Activated naive CD8-positive, alpha-beta T cell treated with anti-CD3 and anti-CD28 coated beads, Interleukin-2, amount 50 U/mL, for 24 hours (primary cell): ENCODE measurements at regions not wholly inside any gene's neighbourhood (a gene's known extent, or its start where the extent isn't known, plus 50 kb on each side); places are given as distances from the start of the nearest gene placed in this dataset.
"Not testable (repeated sequence)": the region's sequence is repeated elsewhere in the genome, so short reads cannot be mapped to it uniquely, and the experiment has no call there.

Experiments used
- ATAC-seq: fragments of 150-1000 bp; cut with Tn5 transposase; one replicate; pipeline ENCODE4 v1.10.0; 2021
- DNase-seq: peaks from one replicate; pipeline ENCODE4 v3.0.0; 2021
- H3K27ac Mint-ChIP-seq: one replicate; pipeline ENCODE4 v1.8.0; 2021; ENCODE audit warnings: mild to moderate bottlenecking, mixed read lengths
- H3K27me3 Mint-ChIP-seq: one replicate; pipeline ENCODE4 v1.8.0; 2021; ENCODE audit warnings: mixed read lengths
- H3K36me3 Mint-ChIP-seq: one replicate; pipeline ENCODE4 v1.8.0; 2021; ENCODE audit warnings: low read depth, mixed read lengths
- H3K4me1 Mint-ChIP-seq: one replicate; pipeline ENCODE4 v1.8.0; 2021; ENCODE audit warnings: mixed read lengths
- H3K4me3 Mint-ChIP-seq: one replicate; pipeline ENCODE4 v1.8.0; 2021; ENCODE audit warnings: mild to moderate bottlenecking, moderate library complexity, mixed read lengths
- H3K9me3 Mint-ChIP-seq: one replicate; pipeline ENCODE4 v1.8.0; 2021; ENCODE audit warnings: mixed read lengths

- Mint-ChIP-seq H3K27me3 (peaks cover 2% of the 10 kb centered on the region), H3K9me3 (no peaks in the 10 kb centered on the region), H3K4me1 (no peaks in the 10 kb centered on the region), H3K27ac (no peak overlapping the region), H3K4me3 (no peak overlapping the region), H3K36me3 (no peaks in the 10 kb centered on the region)
- ATAC-seq (no peak), DNase-seq (no peak)
These were observed 862.6 kb downstream of the DIAPH3 start for GRCh38 chr13:59301174-59301567.

GRCh38 chr13:59303433-59303832, 860.3 kb downstream of the DIAPH3 start:
- Mint-ChIP-seq H3K27me3 (peaks cover 5% of the 10 kb centered on the region), H3K4me3 (no peak overlapping the region), H3K4me1 (no peaks in the 10 kb centered on the region), H3K36me3 (no peaks in the 10 kb centered on the region), H3K9me3 (no peaks in the 10 kb centered on the region), H3K27ac (no peak overlapping the region)
- ATAC-seq (no peak), DNase-seq (no peak)

DNA sequence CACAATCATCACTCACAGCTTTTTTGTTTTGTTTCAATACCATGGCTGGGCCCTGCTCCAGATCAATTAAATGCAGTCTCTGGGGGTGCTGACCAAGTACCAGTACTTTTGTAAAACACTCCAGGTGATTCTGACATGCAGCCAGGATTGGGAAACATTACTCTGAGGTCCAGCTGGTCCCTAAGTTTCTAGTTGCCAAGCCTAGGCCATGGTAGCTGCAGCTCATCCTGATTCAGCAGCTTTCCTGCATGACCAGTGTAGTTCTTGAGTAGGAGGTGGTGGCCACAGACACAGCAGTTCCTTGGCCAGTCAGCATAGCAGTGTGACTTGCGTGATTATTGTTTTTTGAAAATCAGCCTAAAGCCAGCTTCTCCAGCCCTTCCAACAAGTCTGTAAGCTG, 859.1 kb downstream of the DIAPH3 start:
- ATAC-seq (no peak), DNase-seq (no peak)
- Mint-ChIP-seq H3K27ac (no peak overlapping the region), H3K4me3 (no peak overlapping the region), H3K36me3 (no peaks in the 10 kb centered on the region), H3K9me3 (no peaks in the 10 kb centered on the region), H3K4me1 (no peaks in the 10 kb centered on the region), H3K27me3 (peaks cover 5% of the 10 kb centered on the region)

- Mint-ChIP-seq H3K4me3 (no peak overlapping the region), H3K36me3 (no peaks in the 10 kb centered on the region), H3K27me3 (peaks cover 5% of the 10 kb centered on the region), H3K27ac (no peak overlapping the region), H3K9me3 (no peaks in the 10 kb centered on the region), H3K4me1 (no peaks in the 10 kb centered on the region)
- DNase-seq, result no peak
- ATAC-seq, result no peak
These were observed 857.8 kb downstream of the DIAPH3 start for GRCh38 chr13:59305896-59306295.

DNA sequence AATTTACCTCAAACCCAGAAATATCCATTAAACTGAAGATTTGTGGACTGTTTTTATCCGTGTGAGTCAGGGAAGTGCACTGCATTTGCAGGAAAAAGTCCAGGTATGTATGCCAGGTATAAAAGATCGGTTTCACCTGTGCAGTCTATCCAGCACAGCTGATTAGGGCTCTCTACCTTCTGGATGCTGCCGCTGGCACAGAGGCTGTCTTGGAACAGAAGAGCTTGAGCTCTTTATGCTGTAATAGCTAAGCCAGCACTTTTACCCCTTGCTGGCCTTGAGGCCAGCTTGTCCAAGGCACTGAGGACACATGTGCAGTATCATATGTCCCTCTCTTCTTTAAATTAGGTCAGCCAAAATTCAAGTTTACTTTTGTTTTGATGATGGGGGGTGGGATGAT, 851.0 kb downstream of the DIAPH3 start:
- no peaks in the 10 kb centered on the region for H3K27me3 Mint-ChIP-seq
- no peaks in the 10 kb centered on the region for H3K9me3 Mint-ChIP-seq
- no peak for DNase-seq
- H3K4me3 Mint-ChIP-seq, result no peak overlapping the region
- H3K36me3 Mint-ChIP-seq, result no peaks in the 10 kb centered on the region
- no peaks in the 10 kb centered on the region for H3K4me1 Mint-ChIP-seq
- H3K27ac Mint-ChIP-seq, result no peak overlapping the region
- ATAC-seq, result no peak

DNA sequence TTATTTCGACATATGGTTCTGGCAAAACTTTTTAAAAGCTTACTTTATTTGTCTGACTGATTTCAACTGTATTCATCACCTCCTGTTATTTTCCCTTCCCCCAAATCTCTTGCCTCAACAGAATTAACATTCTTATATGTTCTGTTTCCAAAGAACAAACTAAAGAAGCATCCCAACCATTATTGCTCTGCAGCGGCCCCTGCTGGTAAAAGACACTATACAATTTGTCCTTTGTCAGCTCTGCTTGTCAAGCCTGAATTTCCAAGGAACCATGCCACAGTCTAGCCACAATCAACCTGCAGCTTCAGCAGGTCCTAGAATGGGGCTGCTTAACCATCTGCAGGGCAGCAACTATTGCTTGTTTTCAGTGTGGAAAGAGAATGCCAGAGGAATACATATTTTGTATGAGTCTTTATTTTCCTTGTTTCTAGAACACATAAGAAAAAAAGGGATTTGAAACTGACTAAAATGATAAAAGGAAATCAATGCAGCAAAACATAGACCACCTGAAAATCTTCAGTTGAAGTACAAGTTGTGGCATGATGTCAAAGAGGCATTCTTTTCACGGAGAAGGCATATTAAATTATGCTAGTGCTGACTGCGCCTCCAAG, 845.3 kb downstream of the DIAPH3 start:
- no peaks in the 10 kb centered on the region for H3K9me3 Mint-ChIP-seq
- no peaks in the 10 kb centered on the region for H3K36me3 Mint-ChIP-seq
- peaks cover 5% of the 10 kb centered on the region for H3K27me3 Mint-ChIP-seq
- no peak overlapping the region for H3K27ac Mint-ChIP-seq
- no peaks in the 10 kb centered on the region for H3K4me1 Mint-ChIP-seq
- peak; percentile 60 for DNase-seq
- ATAC-seq, result no peak
- no peak overlapping the region for H3K4me3 Mint-ChIP-seq

DNA sequence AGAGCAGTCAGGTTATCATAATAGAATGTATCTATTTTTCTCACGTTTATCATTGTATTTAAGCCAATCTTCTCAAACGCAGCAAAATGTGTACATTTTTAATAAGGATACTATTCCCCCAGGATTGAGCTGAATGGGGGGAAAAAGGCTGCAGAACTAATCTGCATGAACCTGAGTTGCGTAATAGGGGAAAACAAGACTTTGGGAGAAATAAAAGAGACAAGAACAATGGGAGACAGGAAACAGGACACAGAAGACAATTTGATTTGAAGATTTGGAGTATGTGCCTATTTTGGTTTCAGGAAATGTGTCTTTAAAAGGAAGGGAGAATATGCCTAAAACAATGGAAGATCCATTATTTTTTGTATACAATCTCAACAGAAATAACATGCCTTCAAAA, 844.5 kb downstream of the DIAPH3 start:
- Mint-ChIP-seq H3K27me3 (peaks cover 5% of the 10 kb centered on the region), H3K9me3 (no peaks in the 10 kb centered on the region), H3K4me3 (no peak overlapping the region), H3K36me3 (no peaks in the 10 kb centered on the region), H3K27ac (no peak overlapping the region), H3K4me1 (no peaks in the 10 kb centered on the region)
- no peak for ATAC-seq
- no peak for DNase-seq

GRCh38 chr13:59320021-59320420, 843.7 kb downstream of the DIAPH3 start:
- no peak overlapping the region for H3K27ac Mint-ChIP-seq
- H3K27me3 Mint-ChIP-seq, result peaks cover 5% of the 10 kb centered on the region
- DNase-seq, result no peak
- ATAC-seq, result no peak
- H3K4me3 Mint-ChIP-seq, result no peak overlapping the region
- no peaks in the 10 kb centered on the region for H3K36me3 Mint-ChIP-seq
- no peaks in the 10 kb centered on the region for H3K4me1 Mint-ChIP-seq
- H3K9me3 Mint-ChIP-seq, result no peaks in the 10 kb centered on the region

DNA sequence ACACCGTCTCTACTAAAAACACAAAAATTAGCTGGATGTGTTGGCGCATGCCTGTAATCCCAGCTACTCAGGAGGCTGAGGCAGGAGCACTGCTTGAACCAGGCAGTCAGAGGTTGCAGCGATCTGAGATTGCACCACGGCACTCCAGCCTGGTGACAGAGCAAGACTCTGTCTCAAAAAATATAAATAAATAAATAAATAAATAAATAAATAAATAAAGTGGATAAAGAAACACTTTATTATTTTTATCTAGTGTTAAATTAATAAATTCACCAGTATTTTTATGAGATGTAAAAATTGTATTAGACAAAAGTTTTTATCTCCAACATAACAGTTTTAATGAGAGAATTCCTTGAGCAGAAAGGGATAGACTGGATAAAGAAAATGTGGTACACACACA, 839.3 kb downstream of the DIAPH3 start:
- ATAC-seq, H3K27ac Mint-ChIP-seq, H3K36me3 Mint-ChIP-seq, DNase-seq, H3K27me3 Mint-ChIP-seq, H3K4me3 Mint-ChIP-seq, H3K4me1 Mint-ChIP-seq, H3K9me3 Mint-ChIP-seq: not testable (repeated sequence)

- Mint-ChIP-seq H3K27ac (no peak overlapping the region), H3K27me3 (no peaks in the 10 kb centered on the region), H3K36me3 (no peaks in the 10 kb centered on the region), H3K4me1 (no peaks in the 10 kb centered on the region), H3K9me3 (no peaks in the 10 kb centered on the region), H3K4me3 (no peak overlapping the region)
- ATAC-seq (no peak), DNase-seq (no peak)
These were observed 837.0 kb downstream of the DIAPH3 start for GRCh38 chr13:59326717-59327116.

DNA sequence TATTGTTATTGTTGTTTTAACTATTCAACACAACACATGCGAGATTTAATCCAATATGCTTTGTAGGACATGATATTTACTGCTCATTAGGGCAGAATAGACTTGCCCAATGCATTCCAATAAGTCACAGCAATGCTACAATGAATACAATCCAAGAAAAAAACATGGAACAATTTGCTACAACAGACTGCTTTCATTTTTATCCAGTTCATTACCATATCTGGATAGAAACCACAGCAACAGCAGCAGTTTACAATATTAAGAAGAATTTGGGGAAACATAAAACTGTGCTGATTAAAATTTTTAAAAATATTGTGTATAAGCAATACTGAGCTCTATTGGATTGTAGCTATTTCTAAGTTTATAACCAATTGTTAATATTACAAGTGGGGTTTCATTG, 833.0 kb downstream of the DIAPH3 start:
- Mint-ChIP-seq H3K36me3 (no peaks in the 10 kb centered on the region), H3K4me3 (no peak overlapping the region), H3K27me3 (peaks cover 5% of the 10 kb centered on the region), H3K27ac (no peak overlapping the region), H3K9me3 (no peaks in the 10 kb centered on the region), H3K4me1 (no peaks in the 10 kb centered on the region)
- DNase-seq (no peak), ATAC-seq (no peak)

DNA sequence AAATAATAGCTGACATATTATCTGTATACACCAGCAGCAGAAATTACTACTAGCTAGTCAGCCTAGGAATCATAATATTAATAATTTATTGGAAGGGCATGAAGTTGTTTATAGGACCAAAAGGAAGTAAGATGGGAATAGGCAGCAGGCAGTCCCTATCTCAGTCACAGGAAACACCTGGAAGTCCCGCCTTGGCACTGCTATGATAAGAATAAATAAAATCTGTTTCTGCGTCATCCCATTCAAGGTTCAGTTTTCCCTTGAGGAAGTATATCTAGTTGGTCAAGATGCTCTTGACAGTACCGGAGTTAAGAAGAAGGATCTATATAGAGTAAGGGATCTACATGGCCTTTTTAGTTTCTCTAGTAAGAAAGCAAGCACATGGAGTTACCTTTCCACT, 830.8 kb downstream of the DIAPH3 start:
- Mint-ChIP-seq H3K36me3 (no peaks in the 10 kb centered on the region), H3K9me3 (no peaks in the 10 kb centered on the region), H3K4me1 (no peaks in the 10 kb centered on the region), H3K27me3 (peaks cover 5% of the 10 kb centered on the region), H3K27ac (no peak overlapping the region), H3K4me3 (no peak overlapping the region)
- DNase-seq, result no peak
- no peak for ATAC-seq

DNA sequence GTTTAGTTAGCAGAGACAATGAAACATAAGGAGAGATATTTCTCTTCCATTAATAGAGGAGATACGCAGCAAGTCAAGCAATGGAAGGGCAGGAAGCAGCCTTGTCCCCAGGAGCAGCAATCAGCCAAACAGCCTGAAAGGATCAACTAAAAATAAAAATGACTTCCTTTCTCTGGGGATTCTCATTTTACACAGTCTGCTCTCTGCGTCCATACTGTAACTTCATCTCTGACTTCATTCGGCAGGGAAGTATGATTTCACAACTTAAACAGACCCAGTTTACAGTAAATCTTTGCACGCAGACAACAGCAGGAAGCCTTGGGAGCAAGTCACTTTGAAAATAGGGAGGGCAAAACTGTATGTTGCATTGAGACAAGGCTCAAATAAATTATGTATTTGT, 826.7 kb downstream of the DIAPH3 start:
- no peaks in the 10 kb centered on the region for H3K9me3 Mint-ChIP-seq
- no peak overlapping the region for H3K27ac Mint-ChIP-seq
- no peak for ATAC-seq
- H3K27me3 Mint-ChIP-seq, result peaks cover 6% of the 10 kb centered on the region
- no peak for DNase-seq
- no peaks in the 10 kb centered on the region for H3K4me1 Mint-ChIP-seq
- no peak overlapping the region for H3K4me3 Mint-ChIP-seq
- no peaks in the 10 kb centered on the region for H3K36me3 Mint-ChIP-seq

DNA sequence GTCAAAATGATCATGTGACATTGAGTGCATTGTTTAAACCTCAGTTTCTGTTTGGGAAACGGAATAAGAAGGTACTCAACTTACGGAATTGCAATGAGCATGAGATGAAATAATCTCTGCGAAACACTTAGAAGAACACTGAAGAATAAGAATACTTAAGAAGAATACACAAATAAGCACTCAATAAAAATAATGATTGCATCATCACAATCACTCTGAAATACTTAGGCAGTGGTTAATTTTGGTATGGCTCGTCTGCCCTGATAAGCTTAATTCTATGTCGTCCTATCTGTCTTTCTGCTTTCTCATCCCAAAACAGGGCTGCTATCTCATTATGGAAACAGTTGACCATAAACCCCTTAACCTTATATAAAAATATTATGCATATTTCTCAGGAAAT, 823.6 kb downstream of the DIAPH3 start:
- Mint-ChIP-seq H3K27ac (no peak overlapping the region), H3K4me1 (no peaks in the 10 kb centered on the region), H3K27me3 (peaks cover 2% of the 10 kb centered on the region), H3K4me3 (no peak overlapping the region), H3K9me3 (no peaks in the 10 kb centered on the region), H3K36me3 (no peaks in the 10 kb centered on the region)
- DNase-seq (no peak), ATAC-seq (no peak)

DNA sequence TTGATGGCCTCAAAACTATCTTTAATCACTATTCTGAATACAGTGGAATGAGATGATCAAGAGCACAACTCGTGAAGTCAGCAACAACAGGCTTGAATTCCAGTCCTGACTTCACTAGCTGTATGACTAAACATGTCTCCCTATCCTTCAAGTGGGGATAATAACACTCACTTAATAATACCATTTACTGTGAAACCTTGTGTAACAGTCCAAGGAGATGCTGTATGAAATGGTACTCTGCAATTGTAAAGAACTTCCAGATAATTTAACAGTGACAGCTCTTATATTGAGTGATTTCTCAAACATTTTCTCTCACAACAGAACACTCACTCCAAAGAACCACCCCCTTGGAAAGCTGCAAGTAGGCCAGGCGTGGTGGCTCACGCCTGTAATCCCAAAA, 823.1 kb downstream of the DIAPH3 start:
- Mint-ChIP-seq H3K9me3 (no peaks in the 10 kb centered on the region), H3K27ac (no peak overlapping the region), H3K4me1 (no peaks in the 10 kb centered on the region), H3K36me3 (no peaks in the 10 kb centered on the region), H3K4me3 (no peak overlapping the region), H3K27me3 (peaks cover 2% of the 10 kb centered on the region)
- DNase-seq (no peak), ATAC-seq (no peak)

- DNase-seq (no peak), ATAC-seq (no peak)
- Mint-ChIP-seq H3K27me3 (peaks cover 7% of the 10 kb centered on the region), H3K4me1 (no peaks in the 10 kb centered on the region), H3K27ac (no peak overlapping the region), H3K36me3 (no peaks in the 10 kb centered on the region), H3K4me3 (no peak overlapping the region), H3K9me3 (no peaks in the 10 kb centered on the region)
These were observed 821.3 kb downstream of the DIAPH3 start for GRCh38 chr13:59342400-59342799.
